ENCODE measurements at regions not wholly inside any gene's neighbourhood (a gene's known extent, or its start where the extent isn't known, plus 50 kb on each side); places are given as distances from the start of the nearest gene placed in this dataset.

DNA sequence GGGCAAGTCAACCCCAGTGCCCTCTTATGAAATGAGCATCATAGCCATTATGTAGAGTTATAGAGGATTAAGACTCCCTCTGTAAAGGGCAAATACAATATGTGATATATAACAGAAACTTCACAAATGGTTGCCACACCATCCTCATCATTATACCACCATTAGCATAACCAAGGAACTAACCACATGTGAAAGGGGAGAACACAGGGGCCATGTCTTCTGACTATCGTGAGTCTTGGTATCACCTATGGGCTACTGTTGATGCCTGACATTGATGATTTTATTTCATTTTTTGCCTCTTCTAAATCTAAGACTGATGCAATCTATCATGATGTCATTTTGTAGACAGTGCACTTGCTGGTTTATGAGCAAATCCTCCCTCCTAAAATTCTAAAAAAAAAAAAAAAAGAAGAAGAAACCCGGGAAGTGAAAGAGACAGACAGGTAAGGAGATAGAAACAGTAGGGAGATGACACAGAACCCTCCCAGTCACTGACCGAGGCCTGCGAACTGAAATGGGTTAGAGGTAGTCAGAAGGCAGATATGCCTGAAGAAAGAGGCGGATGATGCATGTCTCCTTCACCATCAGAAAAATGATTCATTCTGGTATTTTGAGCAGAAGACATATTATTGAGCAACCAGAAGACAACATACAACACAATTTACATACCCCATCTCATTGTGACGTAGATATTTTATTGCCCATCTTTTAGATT is 266.0 kb downstream of the DMAC1 start:
- TF ChIP-seq, protein P1, sequence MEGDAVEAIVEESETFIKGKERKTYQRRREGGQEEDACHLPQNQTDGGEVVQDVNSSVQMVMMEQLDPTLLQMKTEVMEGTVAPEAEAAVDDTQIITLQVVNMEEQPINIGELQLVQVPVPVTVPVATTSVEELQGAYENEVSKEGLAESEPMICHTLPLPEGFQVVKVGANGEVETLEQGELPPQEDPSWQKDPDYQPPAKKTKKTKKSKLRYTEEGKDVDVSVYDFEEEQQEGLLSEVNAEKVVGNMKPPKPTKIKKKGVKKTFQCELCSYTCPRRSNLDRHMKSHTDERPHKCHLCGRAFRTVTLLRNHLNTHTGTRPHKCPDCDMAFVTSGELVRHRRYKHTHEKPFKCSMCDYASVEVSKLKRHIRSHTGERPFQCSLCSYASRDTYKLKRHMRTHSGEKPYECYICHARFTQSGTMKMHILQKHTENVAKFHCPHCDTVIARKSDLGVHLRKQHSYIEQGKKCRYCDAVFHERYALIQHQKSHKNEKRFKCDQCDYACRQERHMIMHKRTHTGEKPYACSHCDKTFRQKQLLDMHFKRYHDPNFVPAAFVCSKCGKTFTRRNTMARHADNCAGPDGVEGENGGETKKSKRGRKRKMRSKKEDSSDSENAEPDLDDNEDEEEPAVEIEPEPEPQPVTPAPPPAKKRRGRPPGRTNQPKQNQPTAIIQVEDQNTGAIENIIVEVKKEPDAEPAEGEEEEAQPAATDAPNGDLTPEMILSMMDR (IDR thresholded peaks at IDR 0.05; ENCODE audit: control extremely low read depth in 1 of 3, insufficient read depth in 1 of 3, low read depth in 1 of 3, low read length in 3 of 3) = no peak
- TF ChIP-seq POLR2AphosphoS5 (IDR thresholded peaks at IDR 0.05; ENCODE audit: low read depth, low read length) (peak; percentile 46; the same call in 1 of the 2 replicates), POLR2A (IDR thresholded peaks at IDR 0.05; ENCODE audit: control extremely low read depth in 1 of 2, low read depth in 2 of 2, low read length in 2 of 2) (peak in 1 of 2 experiments; percentile 44; a peak in 1 of 3 replicates), SP2 (IDR thresholded peaks at IDR 0.05; ENCODE audit: low read length) (no peak), CREB1 (IDR thresholded peaks at IDR 0.05) (no peak), GABPA (IDR thresholded peaks at IDR 0.05; ENCODE audit: borderline replicate concordance, insufficient read depth, low read length) (no peak), YY1 (IDR thresholded peaks at IDR 0.05; ENCODE audit: low read depth, low read length) (no peak), EP300 (IDR thresholded peaks at IDR 0.05; ENCODE audit: borderline replicate concordance in 1 of 2, low read depth in 2 of 2, low read length in 2 of 2) (no peak), JUN (IDR thresholded peaks at IDR 0.05; ENCODE audit: low read depth, low read length) (no peak), TEAD4 (IDR thresholded peaks at IDR 0.05; ENCODE audit: low read depth, low read length) (no peak)
- TF ChIP-seq, protein P2, sequence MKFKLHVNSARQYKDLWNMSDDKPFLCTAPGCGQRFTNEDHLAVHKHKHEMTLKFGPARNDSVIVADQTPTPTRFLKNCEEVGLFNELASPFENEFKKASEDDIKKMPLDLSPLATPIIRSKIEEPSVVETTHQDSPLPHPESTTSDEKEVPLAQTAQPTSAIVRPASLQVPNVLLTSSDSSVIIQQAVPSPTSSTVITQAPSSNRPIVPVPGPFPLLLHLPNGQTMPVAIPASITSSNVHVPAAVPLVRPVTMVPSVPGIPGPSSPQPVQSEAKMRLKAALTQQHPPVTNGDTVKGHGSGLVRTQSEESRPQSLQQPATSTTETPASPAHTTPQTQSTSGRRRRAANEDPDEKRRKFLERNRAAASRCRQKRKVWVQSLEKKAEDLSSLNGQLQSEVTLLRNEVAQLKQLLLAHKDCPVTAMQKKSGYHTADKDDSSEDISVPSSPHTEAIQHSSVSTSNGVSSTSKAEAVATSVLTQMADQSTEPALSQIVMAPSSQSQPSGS (IDR thresholded peaks at IDR 0.05; ENCODE audit: low read length) = no peak
- TF ChIP-seq, protein P3, sequence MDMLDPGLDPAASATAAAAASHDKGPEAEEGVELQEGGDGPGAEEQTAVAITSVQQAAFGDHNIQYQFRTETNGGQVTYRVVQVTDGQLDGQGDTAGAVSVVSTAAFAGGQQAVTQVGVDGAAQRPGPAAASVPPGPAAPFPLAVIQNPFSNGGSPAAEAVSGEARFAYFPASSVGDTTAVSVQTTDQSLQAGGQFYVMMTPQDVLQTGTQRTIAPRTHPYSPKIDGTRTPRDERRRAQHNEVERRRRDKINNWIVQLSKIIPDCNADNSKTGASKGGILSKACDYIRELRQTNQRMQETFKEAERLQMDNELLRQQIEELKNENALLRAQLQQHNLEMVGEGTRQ (IDR thresholded peaks at IDR 0.05; ENCODE audit: low read length) = no peak
- TF ChIP-seq, protein P4, sequence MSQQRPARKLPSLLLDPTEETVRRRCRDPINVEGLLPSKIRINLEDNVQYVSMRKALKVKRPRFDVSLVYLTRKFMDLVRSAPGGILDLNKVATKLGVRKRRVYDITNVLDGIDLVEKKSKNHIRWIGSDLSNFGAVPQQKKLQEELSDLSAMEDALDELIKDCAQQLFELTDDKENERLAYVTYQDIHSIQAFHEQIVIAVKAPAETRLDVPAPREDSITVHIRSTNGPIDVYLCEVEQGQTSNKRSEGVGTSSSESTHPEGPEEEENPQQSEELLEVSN (IDR thresholded peaks at IDR 0.05) = no peak

Measured in H1 (cell line).